Vagina (tissue), 2 donors: ENCODE measurements at regions not wholly inside any gene's neighbourhood (a gene's known extent, or its start where the extent isn't known, plus 50 kb on each side); places are given as distances from the start of the nearest gene placed in this dataset.
"Not testable (repeated sequence)": the region's sequence is repeated elsewhere in the genome, so short reads cannot be mapped to it uniquely, and the experiment has no call there.

ENCODE experiments used
- POLR2A ChIP-seq, 2 donors: fragments of 450-650 bp; IDR thresholded peaks; one replicate each; pipeline ENCODE4 v1.6.1; 2017; ENCODE audit warnings: antibody characterized with exemption in 2 of 2, mild to moderate bottlenecking in 2 of 2, moderate library complexity in 2 of 2
- POLR2AphosphoS5 ChIP-seq, 2 donors: sonication (generic); formaldehyde crosslinking; IDR thresholded peaks; one replicate each; pipeline ENCODE4 v1.9.0; 2017; ENCODE audit warnings: antibody characterized with exemption in 2 of 2, mild to moderate bottlenecking in 2 of 2, low read depth in 1 of 2; ENCODE audit not compliant: insufficient read depth in 1 of 2
- TF ChIP-seq, protein P1 (sequence below), 3 experiments: fragments of 450-650 bp in 2 of 3; fragments of 200-600 bp in 1 of 3; sonication (generic) in 1 of 3; IDR thresholded peaks; one replicate each; pipeline ENCODE4 v1.5.1; 2017 to 2019; ENCODE audit warnings: antibody characterized with exemption in 3 of 3, mild to moderate bottlenecking in 2 of 3, moderate library complexity in 2 of 3

GRCh38 chr13:22966753-22967152 is 214.0 kb upstream of the SGCG start:
- TF ChIP-seq, protein P1, sequence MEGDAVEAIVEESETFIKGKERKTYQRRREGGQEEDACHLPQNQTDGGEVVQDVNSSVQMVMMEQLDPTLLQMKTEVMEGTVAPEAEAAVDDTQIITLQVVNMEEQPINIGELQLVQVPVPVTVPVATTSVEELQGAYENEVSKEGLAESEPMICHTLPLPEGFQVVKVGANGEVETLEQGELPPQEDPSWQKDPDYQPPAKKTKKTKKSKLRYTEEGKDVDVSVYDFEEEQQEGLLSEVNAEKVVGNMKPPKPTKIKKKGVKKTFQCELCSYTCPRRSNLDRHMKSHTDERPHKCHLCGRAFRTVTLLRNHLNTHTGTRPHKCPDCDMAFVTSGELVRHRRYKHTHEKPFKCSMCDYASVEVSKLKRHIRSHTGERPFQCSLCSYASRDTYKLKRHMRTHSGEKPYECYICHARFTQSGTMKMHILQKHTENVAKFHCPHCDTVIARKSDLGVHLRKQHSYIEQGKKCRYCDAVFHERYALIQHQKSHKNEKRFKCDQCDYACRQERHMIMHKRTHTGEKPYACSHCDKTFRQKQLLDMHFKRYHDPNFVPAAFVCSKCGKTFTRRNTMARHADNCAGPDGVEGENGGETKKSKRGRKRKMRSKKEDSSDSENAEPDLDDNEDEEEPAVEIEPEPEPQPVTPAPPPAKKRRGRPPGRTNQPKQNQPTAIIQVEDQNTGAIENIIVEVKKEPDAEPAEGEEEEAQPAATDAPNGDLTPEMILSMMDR (IDR thresholded peaks at IDR 0.05) = not testable (repeated sequence)
- TF ChIP-seq POLR2A (IDR thresholded peaks at IDR 0.05); POLR2AphosphoS5 (IDR thresholded peaks at IDR 0.05; ENCODE audit: insufficient read depth in 1 of 2, low read depth in 1 of 2): not testable (repeated sequence)
